ENCODE measurements at regions not wholly inside any gene's neighbourhood (a gene's known extent, or its start where the extent isn't known, plus 50 kb on each side); places are given as distances from the start of the nearest gene placed in this dataset.

GRCh38 chr7:91366091-91366490, 101.9 kb downstream of the FZD1 start:
- H3K4me3 ChIP-seq (ENCODE audit: low read depth, low read length): no peak overlapping the region
- no peak for DNase-seq (ENCODE audit: low read depth)
- no peak for TF ChIP-seq CTCF (IDR thresholded peaks at IDR 0.05; ENCODE audit: insufficient read depth, low read depth, low read length)

DNA sequence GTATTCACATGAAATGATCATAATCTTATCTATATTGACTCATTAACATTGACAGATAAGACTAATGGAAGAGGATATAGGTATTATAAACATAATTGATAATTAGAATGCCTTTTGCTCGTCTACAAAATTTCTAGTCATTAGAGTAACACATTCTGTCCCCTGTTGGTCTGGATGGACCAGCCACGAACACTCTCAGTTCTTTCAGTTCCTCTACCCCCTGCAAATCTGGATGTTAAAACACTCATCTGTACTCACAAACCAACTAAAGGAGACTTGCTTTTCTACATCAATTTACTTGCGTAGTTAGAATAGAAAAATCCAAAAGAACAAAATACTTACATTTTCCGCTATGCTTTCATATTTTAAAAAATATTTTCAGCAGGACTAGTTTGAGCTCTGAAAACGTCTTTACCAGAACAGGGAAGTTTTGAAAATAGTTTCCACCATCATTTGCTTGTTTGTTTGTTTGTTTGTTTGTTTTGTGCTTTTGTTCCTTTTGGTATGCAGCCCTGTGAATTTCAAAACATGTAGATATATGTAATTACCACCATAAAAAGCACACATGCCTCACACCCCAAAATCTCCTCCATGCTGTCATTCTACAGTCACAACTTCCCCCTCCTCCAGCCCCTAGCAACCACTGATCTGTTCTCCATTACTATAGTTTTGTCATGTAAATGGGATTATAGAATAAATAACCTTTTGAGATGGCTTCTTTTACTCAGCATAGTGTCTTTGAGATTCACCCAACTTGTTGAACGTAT, 103.8 kb downstream of the FZD1 start:
- TF ChIP-seq CTCF (IDR thresholded peaks at IDR 0.05; ENCODE audit: insufficient read depth, low read depth, low read length): no peak
- DNase-seq (ENCODE audit: low read depth): no peak
- no peak overlapping the region for H3K4me3 ChIP-seq (ENCODE audit: low read depth, low read length)

GRCh38 chr7:91372323-91372722, 108.1 kb downstream of the FZD1 start:
- DNase-seq (ENCODE audit: low read depth): no peak
- no peak for TF ChIP-seq CTCF (IDR thresholded peaks at IDR 0.05; ENCODE audit: insufficient read depth, low read depth, low read length)

DNA sequence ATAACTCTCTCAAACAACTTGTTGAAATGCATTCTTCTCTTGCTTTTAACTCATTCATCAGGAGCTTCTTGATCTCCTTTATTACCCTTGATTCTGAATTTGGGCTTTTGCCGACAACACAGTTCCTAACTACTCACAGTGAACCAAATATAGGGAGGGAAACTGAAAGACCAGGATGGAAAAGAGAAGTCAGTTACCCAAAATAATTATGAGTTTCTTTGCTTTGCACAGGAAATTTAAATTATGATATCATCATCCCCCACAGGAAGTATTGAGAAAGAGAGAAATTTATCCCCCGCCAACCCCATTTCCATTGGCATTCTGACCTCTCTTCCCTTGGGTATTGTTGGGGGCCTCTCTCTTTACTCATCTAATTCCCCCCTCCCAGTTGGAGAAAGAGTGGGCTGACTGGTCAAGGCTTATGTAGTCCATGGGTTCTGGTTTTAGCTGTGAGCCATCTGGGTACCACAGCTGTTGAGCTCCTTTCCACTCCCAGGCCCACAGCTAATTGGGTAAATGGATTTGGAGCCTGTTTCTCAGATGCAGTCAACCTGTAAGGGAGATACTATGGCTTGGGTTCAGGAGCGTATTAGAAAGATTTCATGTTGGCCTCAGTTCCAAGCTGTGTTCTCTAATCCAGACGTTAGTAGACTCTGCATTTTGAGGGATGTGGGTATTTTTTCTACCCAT, 109.0 kb downstream of the FZD1 start:
- no peak for DNase-seq (ENCODE audit: low read depth)
- no peak for TF ChIP-seq CTCF (IDR thresholded peaks at IDR 0.05; ENCODE audit: insufficient read depth, low read depth, low read length)

More at GRCh38 chr7:91372323-91372722, 108.1 kb downstream of the FZD1 start:
- no peak overlapping the region for H3K4me3 ChIP-seq (ENCODE audit: low read depth, low read length)

DNA sequence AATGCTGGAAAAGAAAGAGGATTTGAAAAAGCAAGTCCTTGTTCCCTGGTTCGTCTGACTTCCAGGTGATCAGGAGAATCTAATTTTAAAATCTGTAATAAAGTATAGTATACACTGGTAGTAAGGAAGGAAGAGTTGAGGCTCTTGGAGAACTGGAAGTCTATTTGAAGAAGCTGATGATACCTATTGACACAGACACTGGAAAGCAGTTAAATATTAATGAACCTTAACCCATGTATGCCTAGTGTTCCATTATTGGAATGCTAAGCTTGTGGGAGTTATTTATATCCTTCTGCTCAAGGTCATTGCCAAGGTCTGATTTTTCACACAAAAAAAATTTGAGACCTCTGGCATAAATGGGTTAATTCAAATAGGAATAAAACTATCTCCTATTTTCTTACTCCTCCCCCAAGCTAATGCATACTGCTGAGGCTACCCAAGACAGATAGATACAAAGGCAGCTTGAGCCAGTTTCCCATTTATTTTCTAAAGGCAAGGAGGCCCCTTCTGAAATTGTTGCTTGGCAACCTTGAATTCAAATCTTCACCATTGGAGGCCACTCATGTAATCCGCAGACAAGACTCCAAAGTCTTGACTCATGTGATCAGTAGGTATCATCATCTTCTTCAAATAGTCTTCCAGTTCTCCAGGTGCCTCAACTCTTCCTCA, 110.2 kb downstream of the FZD1 start:
- TF ChIP-seq CTCF (IDR thresholded peaks at IDR 0.05; ENCODE audit: insufficient read depth, low read depth, low read length): no peak
- DNase-seq (ENCODE audit: low read depth): no peak

More for the DNA sequence above, 109.0 kb downstream of the FZD1 start:
- H3K4me3 ChIP-seq (ENCODE audit: low read depth, low read length): no peak overlapping the region

DNA sequence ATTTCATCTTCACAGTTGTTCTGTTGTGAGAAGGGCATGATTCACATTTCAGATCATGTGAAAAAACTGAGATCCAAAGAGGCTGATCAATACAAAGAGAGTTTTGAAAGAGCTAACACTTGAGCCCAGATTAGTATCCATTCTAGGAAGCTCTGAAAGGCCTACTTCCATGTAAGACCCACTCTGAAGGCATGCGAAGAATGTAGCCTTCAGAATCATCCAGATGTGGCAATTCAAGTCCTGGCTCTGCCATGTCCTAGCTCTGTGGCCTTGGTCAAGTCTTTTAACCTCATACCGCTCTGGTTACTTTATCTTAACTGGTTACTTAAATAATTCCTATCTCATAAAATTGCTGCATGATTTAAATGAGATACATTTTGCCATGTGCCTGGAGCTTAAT, 111.1 kb downstream of the FZD1 start:
- TF ChIP-seq CTCF (IDR thresholded peaks at IDR 0.05; ENCODE audit: insufficient read depth, low read depth, low read length): no peak
- no peak overlapping the region for H3K4me3 ChIP-seq (ENCODE audit: low read depth, low read length)
- no peak for DNase-seq (ENCODE audit: low read depth)

More for the DNA sequence above, 110.2 kb downstream of the FZD1 start:
- no peak overlapping the region for H3K4me3 ChIP-seq (ENCODE audit: low read depth, low read length)
